ENCODE measurements at regions not wholly inside any gene's neighbourhood (a gene's known extent, or its start where the extent isn't known, plus 50 kb on each side); places are given as distances from the start of the nearest gene placed in this dataset.
"Not testable (repeated sequence)": the region's sequence is repeated elsewhere in the genome, so short reads cannot be mapped to it uniquely, and the experiment has no call there.

GRCh38 chr2:13334071-13334470 is 617.3 kb downstream of the TRIB2 start:
- H3K4me3 Mint-ChIP-seq; H3K4me1 Mint-ChIP-seq (ENCODE audit: low read depth); H3K36me3 Mint-ChIP-seq (ENCODE audit: low read depth); CTCF ChIA-PET; DNase-seq; H3K9me3 Mint-ChIP-seq (ENCODE audit: insufficient read depth); H3K27me3 Mint-ChIP-seq (ENCODE audit: low read depth); H3K27ac Mint-ChIP-seq; ATAC-seq; POLR2A ChIA-PET: not testable (repeated sequence)

DNA sequence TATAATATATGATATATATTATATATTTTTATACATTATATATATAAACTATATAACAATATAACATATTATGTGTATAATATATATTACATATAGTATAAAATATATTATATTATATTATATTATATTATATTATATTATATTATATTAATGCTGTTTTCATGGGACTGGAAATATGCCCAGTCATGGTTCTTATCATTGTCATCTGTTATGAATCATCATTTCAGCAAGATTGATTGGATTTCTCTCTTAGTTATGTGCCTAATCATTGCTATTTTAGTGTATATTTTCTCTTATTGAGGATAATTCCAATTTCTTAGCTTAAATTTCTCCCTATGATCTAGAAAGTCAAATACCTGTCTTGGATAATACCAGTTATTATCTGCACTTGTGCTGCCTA is 617.8 kb downstream of the TRIB2 start:
- DNase-seq (no peak), ATAC-seq (no peak)
- H3K36me3 Mint-ChIP-seq (ENCODE audit: low read depth), result no peaks in the 10 kb centered on the region
- H3K27me3 Mint-ChIP-seq (ENCODE audit: low read depth), result no peaks in the 10 kb centered on the region
- H3K4me3 Mint-ChIP-seq, result no peak overlapping the region
- ChIA-PET CTCF (no interaction called here), POLR2A (no interaction called here)
- H3K4me1 Mint-ChIP-seq (ENCODE audit: low read depth), result no peaks in the 10 kb centered on the region
- no peak overlapping the region for H3K27ac Mint-ChIP-seq
- no peaks in the 10 kb centered on the region for H3K9me3 Mint-ChIP-seq (ENCODE audit: insufficient read depth)

DNA sequence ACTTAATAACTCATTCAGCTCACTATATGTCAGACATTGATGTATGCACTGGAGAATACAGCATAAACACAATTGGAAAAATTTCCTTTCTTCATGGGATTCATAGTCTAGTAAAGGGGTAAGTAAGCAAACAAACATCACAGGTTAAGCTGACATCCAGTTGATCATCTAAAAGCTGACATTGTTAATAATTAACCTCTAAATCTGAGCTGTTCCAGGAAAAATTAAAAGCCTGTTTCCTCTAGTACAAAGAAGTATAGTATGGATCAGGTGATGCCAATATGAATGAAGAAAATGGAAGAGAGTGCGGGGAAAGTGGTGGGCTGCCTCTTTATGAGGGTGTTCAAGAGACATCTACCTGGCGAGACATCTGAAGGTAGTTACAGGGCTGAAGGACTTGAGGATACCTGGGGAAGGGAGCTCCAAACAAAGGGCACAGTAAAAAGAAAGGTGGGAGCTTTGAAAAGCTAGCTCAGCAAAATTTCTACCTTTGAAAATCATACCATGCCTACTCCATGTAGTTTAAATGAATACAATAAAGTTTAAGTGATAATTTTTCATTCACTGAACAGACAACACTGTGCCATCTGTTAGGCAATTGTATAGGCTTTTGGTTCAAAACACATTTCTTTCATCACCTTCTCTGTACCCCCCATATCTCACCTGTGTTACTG is 619.3 kb downstream of the TRIB2 start:
- no peaks in the 10 kb centered on the region for H3K27me3 Mint-ChIP-seq (ENCODE audit: low read depth)
- POLR2A ChIA-PET, result no interaction called here
- no peak for DNase-seq
- no peak overlapping the region for H3K4me3 Mint-ChIP-seq
- no peak for ATAC-seq
- no peak overlapping the region for H3K27ac Mint-ChIP-seq
- H3K4me1 Mint-ChIP-seq (ENCODE audit: low read depth), result no peaks in the 10 kb centered on the region
- no peaks in the 10 kb centered on the region for H3K36me3 Mint-ChIP-seq (ENCODE audit: low read depth)
- no peaks in the 10 kb centered on the region for H3K9me3 Mint-ChIP-seq (ENCODE audit: insufficient read depth)
- CTCF ChIA-PET, result no interaction called here

- no peaks in the 10 kb centered on the region for H3K27me3 Mint-ChIP-seq (ENCODE audit: low read depth)
- DNase-seq (no peak), ATAC-seq (no peak)
- H3K36me3 Mint-ChIP-seq (ENCODE audit: low read depth), result no peaks in the 10 kb centered on the region
- POLR2A ChIA-PET, result no interaction called here
- no peaks in the 10 kb centered on the region for H3K9me3 Mint-ChIP-seq (ENCODE audit: insufficient read depth)
- no peak overlapping the region for H3K27ac Mint-ChIP-seq
- H3K4me1 Mint-ChIP-seq (ENCODE audit: low read depth), result no peaks in the 10 kb centered on the region
- no peak overlapping the region for H3K4me3 Mint-ChIP-seq
- CTCF ChIA-PET, result no interaction called here
Measured at GRCh38 chr2:13351068-13351467, 634.3 kb downstream of the TRIB2 start.

- ATAC-seq (no peak), DNase-seq (no peak)
- H3K36me3 Mint-ChIP-seq (ENCODE audit: low read depth), result no peaks in the 10 kb centered on the region
- CTCF ChIA-PET, result no interaction called here
- no peak overlapping the region for H3K4me3 Mint-ChIP-seq
- no peaks in the 10 kb centered on the region for H3K27me3 Mint-ChIP-seq (ENCODE audit: low read depth)
- POLR2A ChIA-PET, result no interaction called here
- H3K4me1 Mint-ChIP-seq (ENCODE audit: low read depth), result no peaks in the 10 kb centered on the region
- no peak overlapping the region for H3K27ac Mint-ChIP-seq
- peaks cover 6% of the 10 kb centered on the region for H3K9me3 Mint-ChIP-seq (ENCODE audit: insufficient read depth)
Measured at GRCh38 chr2:13353083-13353482, 636.3 kb downstream of the TRIB2 start.

GRCh38 chr2:13354031-13354430 is 637.3 kb downstream of the TRIB2 start:
- Mint-ChIP-seq H3K36me3 (ENCODE audit: low read depth) (no peaks in the 10 kb centered on the region), H3K27me3 (ENCODE audit: low read depth) (no peaks in the 10 kb centered on the region), H3K9me3 (ENCODE audit: insufficient read depth) (peaks cover 13% of the 10 kb centered on the region), H3K27ac (no peak overlapping the region), H3K4me1 (ENCODE audit: low read depth) (no peaks in the 10 kb centered on the region), H3K4me3 (no peak overlapping the region)
- no peak for ATAC-seq
- no peak for DNase-seq
- ChIA-PET CTCF (no interaction called here), POLR2A (no interaction called here)

DNA sequence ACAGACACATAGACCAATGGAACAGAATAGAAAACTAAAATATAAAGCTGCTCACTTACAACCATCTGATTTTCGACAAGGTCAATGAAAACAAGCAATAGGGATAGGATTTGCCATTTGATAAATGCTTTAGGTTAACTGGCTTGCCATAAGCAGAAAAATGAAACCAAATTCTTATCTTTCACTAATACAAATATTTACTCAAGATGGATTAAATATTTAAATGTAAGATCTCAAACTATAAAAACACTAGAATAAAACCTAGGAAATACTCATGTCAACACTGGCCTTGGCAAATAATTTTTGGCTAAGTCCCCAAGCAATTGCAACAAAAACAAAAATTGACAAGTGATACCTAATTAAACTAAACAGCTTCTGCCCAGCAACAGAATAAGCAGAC is 665.2 kb downstream of the TRIB2 start:
- CTCF ChIA-PET; H3K36me3 Mint-ChIP-seq (ENCODE audit: low read depth); H3K4me3 Mint-ChIP-seq; DNase-seq; H3K27ac Mint-ChIP-seq; H3K4me1 Mint-ChIP-seq (ENCODE audit: low read depth); ATAC-seq; H3K27me3 Mint-ChIP-seq (ENCODE audit: low read depth); H3K9me3 Mint-ChIP-seq (ENCODE audit: insufficient read depth); POLR2A ChIA-PET: not testable (repeated sequence)

DNA sequence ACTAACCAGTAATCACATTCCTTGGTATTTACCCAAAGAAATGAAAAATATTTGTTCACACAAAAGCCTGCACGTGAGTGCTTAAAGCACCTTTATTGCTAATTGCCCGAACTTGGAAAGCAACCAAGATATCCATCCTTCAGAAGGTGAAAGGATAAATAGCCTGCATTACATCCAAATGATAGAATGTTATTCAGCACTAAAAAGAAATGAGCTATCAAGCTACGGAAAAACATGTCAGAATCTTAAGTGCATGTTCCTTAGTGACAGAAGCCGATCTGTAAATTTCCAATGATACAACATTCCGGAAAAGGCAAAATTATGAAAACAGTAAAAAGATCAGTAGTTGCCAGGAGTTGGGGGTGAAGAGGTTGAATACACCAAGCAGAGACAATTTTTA is 672.4 kb downstream of the TRIB2 start:
- H3K4me1 Mint-ChIP-seq (ENCODE audit: low read depth); ATAC-seq; CTCF ChIA-PET; H3K36me3 Mint-ChIP-seq (ENCODE audit: low read depth); H3K9me3 Mint-ChIP-seq (ENCODE audit: insufficient read depth); DNase-seq; H3K27me3 Mint-ChIP-seq (ENCODE audit: low read depth); H3K27ac Mint-ChIP-seq; H3K4me3 Mint-ChIP-seq; POLR2A ChIA-PET: not testable (repeated sequence)

DNA sequence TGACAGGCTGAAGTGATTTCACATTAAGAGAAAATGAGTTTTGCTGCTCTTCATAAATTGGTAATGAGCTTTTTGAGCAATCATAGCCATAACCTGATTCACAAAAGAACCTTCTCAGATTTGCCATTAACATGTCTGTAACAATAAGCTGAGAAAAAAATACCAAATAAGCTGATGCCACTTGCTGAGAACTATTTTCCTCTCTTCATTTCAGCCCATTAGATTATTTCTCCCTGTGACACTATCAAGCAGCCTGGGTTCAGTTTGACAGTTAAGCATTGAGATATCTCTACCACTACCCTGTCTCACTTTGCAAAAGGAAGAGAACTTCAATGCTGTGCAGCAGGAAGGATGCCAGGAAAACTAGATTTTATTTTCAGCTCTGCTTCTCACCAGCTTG is 673.9 kb downstream of the TRIB2 start:
- ATAC-seq (no peak), DNase-seq (no peak)
- H3K36me3 Mint-ChIP-seq (ENCODE audit: low read depth), result no peaks in the 10 kb centered on the region
- no peak overlapping the region for H3K27ac Mint-ChIP-seq
- H3K9me3 Mint-ChIP-seq (ENCODE audit: insufficient read depth), result no peaks in the 10 kb centered on the region
- CTCF ChIA-PET, result no interaction called here
- no peaks in the 10 kb centered on the region for H3K4me1 Mint-ChIP-seq (ENCODE audit: low read depth)
- no peaks in the 10 kb centered on the region for H3K27me3 Mint-ChIP-seq (ENCODE audit: low read depth)
- no peak overlapping the region for H3K4me3 Mint-ChIP-seq
- POLR2A ChIA-PET, result no interaction called here

GRCh38 chr2:13401312-13401711 is 684.6 kb downstream of the TRIB2 start:
- ATAC-seq, result no peak
- CTCF ChIA-PET, result no interaction called here

GRCh38 chr2:13413989-13414388 is 697.3 kb downstream of the TRIB2 start:
- POLR2A ChIA-PET, result no interaction called here
- CTCF ChIA-PET, result no interaction called here
- H3K9me3 Mint-ChIP-seq (ENCODE audit: insufficient read depth), result peaks cover 10% of the 10 kb centered on the region
- DNase-seq (no peak), ATAC-seq (no peak)
- no peaks in the 10 kb centered on the region for H3K4me1 Mint-ChIP-seq (ENCODE audit: low read depth)
- no peaks in the 10 kb centered on the region for H3K36me3 Mint-ChIP-seq (ENCODE audit: low read depth)
- no peak overlapping the region for H3K27ac Mint-ChIP-seq
- no peaks in the 10 kb centered on the region for H3K27me3 Mint-ChIP-seq (ENCODE audit: low read depth)
- H3K4me3 Mint-ChIP-seq, result no peak overlapping the region

More at GRCh38 chr2:13401312-13401711, 684.6 kb downstream of the TRIB2 start:
- H3K27ac Mint-ChIP-seq, result no peak overlapping the region
- H3K4me3 Mint-ChIP-seq, result no peak overlapping the region
- no peak for DNase-seq
- POLR2A ChIA-PET, result no interaction called here
- H3K36me3 Mint-ChIP-seq (ENCODE audit: low read depth), result no peaks in the 10 kb centered on the region
- H3K27me3 Mint-ChIP-seq (ENCODE audit: low read depth), result no peaks in the 10 kb centered on the region
- no peaks in the 10 kb centered on the region for H3K4me1 Mint-ChIP-seq (ENCODE audit: low read depth)
- peaks cover 7% of the 10 kb centered on the region for H3K9me3 Mint-ChIP-seq (ENCODE audit: insufficient read depth)

- Mint-ChIP-seq H3K4me3 (no peak overlapping the region), H3K27me3 (ENCODE audit: low read depth) (no peaks in the 10 kb centered on the region), H3K4me1 (ENCODE audit: low read depth) (no peaks in the 10 kb centered on the region), H3K27ac (no peak overlapping the region), H3K9me3 (ENCODE audit: insufficient read depth) (peaks cover 10% of the 10 kb centered on the region), H3K36me3 (ENCODE audit: low read depth) (no peaks in the 10 kb centered on the region)
- ChIA-PET POLR2A (no interaction called here), CTCF (no interaction called here)
- ATAC-seq (no peak), DNase-seq (no peak)
Measured at GRCh38 chr2:13414897-13415296, 698.2 kb downstream of the TRIB2 start.

DNA sequence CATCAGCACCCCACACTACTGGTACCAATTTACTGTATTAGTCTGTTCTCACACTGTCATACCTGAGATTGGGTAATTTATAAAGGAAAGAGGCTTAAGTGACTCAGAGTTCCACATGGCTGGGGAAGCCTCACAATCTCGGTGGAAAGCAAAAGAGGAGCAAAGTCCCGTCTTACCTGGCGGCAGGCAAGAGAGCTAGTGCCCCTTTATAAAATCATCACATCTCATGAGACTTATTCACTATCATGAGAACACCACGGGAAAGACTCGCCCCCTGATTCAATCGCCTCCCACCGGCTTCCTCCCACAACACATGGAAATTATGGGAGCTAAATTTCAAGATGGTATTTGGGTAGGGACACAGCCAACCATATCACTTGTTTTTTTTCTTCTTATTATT is 717.2 kb downstream of the TRIB2 start:
- Mint-ChIP-seq H3K27ac (no peak overlapping the region), H3K27me3 (ENCODE audit: low read depth) (no peaks in the 10 kb centered on the region), H3K9me3 (ENCODE audit: insufficient read depth) (no peaks in the 10 kb centered on the region), H3K36me3 (ENCODE audit: low read depth) (no peaks in the 10 kb centered on the region), H3K4me1 (ENCODE audit: low read depth) (no peaks in the 10 kb centered on the region), H3K4me3 (no peak overlapping the region)
- ChIA-PET CTCF (no interaction called here), POLR2A (no interaction called here)
- DNase-seq, result no peak
- no peak for ATAC-seq

All from activated CD8-positive, alpha-beta T cell treated with anti-CD3 and anti-CD28 coated beads, Interleukin-2, amount 10 ng/mL, durations not matched to agents 7 days and 5 days (primary cell).